ENCODE measurements at regions not wholly inside any gene's neighbourhood (a gene's known extent, or its start where the extent isn't known, plus 50 kb on each side); places are given as distances from the start of the nearest gene placed in this dataset.

- no peak for DNase-seq (ENCODE audit: low read depth in 3 of 3)
Observed at GRCh38 chr13:31049083-31049482, 112.6 kb downstream of the HSPH1 start.

- DNase-seq (ENCODE audit: low read depth in 3 of 3), result no peak
Observed at GRCh38 chr13:31048521-31048920, 113.2 kb downstream of the HSPH1 start.

- no peak for DNase-seq (ENCODE audit: low read depth in 3 of 3)
Observed at GRCh38 chr13:31046711-31047279, 114.3 kb downstream of the TEX26 start.

GRCh38 chr13:31045286-31046081 is 113.0 kb downstream of the TEX26 start:
- DNase-seq (ENCODE audit: low read depth in 3 of 3), result peak; percentile 63 to 80 (median 63)

- DNase-seq (ENCODE audit: low read depth in 3 of 3), result peak; percentile 66 to 82 (median 73)
Observed at GRCh38 chr13:31044364-31045285, 112.2 kb downstream of the TEX26 start.

GRCh38 chr13:31043957-31044356 is 111.5 kb downstream of the TEX26 start:
- no peak for DNase-seq (ENCODE audit: low read depth in 3 of 3)

- DNase-seq (ENCODE audit: low read depth in 3 of 3), result no peak
Observed at GRCh38 chr13:31042481-31043165, 110.2 kb downstream of the TEX26 start.

GRCh38 chr13:31042049-31042448 is 109.6 kb downstream of the TEX26 start:
- DNase-seq (ENCODE audit: low read depth in 3 of 3), result no peak

- no peak for DNase-seq (ENCODE audit: low read depth in 3 of 3)
Observed at GRCh38 chr13:31038834-31039552, 106.5 kb downstream of the TEX26 start.

- DNase-seq (ENCODE audit: low read depth in 3 of 3), result no peak
Observed at GRCh38 chr13:31037874-31038500, 105.5 kb downstream of the TEX26 start.

- no peak for DNase-seq (ENCODE audit: low read depth in 3 of 3)
Observed at GRCh38 chr13:31036731-31037695, 104.6 kb downstream of the TEX26 start.

GRCh38 chr13:31035185-31035965 is 102.9 kb downstream of the TEX26 start:
- DNase-seq (ENCODE audit: low read depth in 3 of 3), result no peak

- no peak for DNase-seq (ENCODE audit: low read depth in 3 of 3)
Observed at GRCh38 chr13:31032528-31033113, 100.2 kb downstream of the TEX26 start.

GRCh38 chr13:31031482-31031881 is 99.0 kb downstream of the TEX26 start:
- DNase-seq (ENCODE audit: low read depth in 3 of 3), result no peak

- DNase-seq (ENCODE audit: low read depth in 3 of 3), result no peak
Observed at GRCh38 chr13:31029102-31029501, 96.6 kb downstream of the TEX26 start.

- DNase-seq (ENCODE audit: low read depth in 3 of 3), result no peak
Observed at GRCh38 chr13:31027136-31027535, 94.7 kb downstream of the TEX26 start.
